ENCODE measurements at regions not wholly inside any gene's neighbourhood (a gene's known extent, or its start where the extent isn't known, plus 50 kb on each side); places are given as distances from the start of the nearest gene placed in this dataset.

- H3K4me3 ChIP-seq (ENCODE audit: low read length), result no peak overlapping the region
- no peak for DNase-seq
- peaks cover 3% of the 10 kb centered on the region for H3K9me3 ChIP-seq (ENCODE audit: control insufficient read depth, low read depth, low read length)
- no peaks in the 10 kb centered on the region for H3K4me1 ChIP-seq (ENCODE audit: control insufficient read depth, insufficient read depth, low read length)
- H3K27me3 ChIP-seq (ENCODE audit: control insufficient read depth, insufficient read depth, low read length), result no peaks in the 10 kb centered on the region
- no peak overlapping the region for H3K27ac ChIP-seq (ENCODE audit: low read length)
- H3K36me3 ChIP-seq (ENCODE audit: control insufficient read depth, insufficient read depth, low read length), result no peaks in the 10 kb centered on the region
Observed at GRCh38 chr4:157643257-157643656, 422.7 kb downstream of the GRIA2 start.

GRCh38 chr4:157634057-157634456 lies 413.5 kb downstream of the GRIA2 start:
- Histone ChIP-seq H3K36me3 (ENCODE audit: control insufficient read depth, insufficient read depth, low read length) (no peaks in the 10 kb centered on the region), H3K27ac (ENCODE audit: low read length) (no peak overlapping the region), H3K27me3 (ENCODE audit: control insufficient read depth, insufficient read depth, low read length) (no peaks in the 10 kb centered on the region), H3K4me3 (ENCODE audit: low read length) (no peak overlapping the region), H3K9me3 (ENCODE audit: control insufficient read depth, low read depth, low read length) (peaks cover 2% of the 10 kb centered on the region), H3K4me1 (ENCODE audit: control insufficient read depth, insufficient read depth, low read length) (no peaks in the 10 kb centered on the region)
- WGBS (ENCODE audit: insufficient coverage, low lambda C conversion rate), result no CpG with 5 or more reads among the region's 3 CpGs
- DNase-seq, result no peak

- Histone ChIP-seq H3K27me3 (ENCODE audit: control insufficient read depth, insufficient read depth, low read length) (no peaks in the 10 kb centered on the region), H3K4me3 (ENCODE audit: low read length) (no peak overlapping the region), H3K27ac (ENCODE audit: low read length) (no peak overlapping the region), H3K9me3 (ENCODE audit: control insufficient read depth, low read depth, low read length) (no peaks in the 10 kb centered on the region), H3K36me3 (ENCODE audit: control insufficient read depth, insufficient read depth, low read length) (no peaks in the 10 kb centered on the region), H3K4me1 (ENCODE audit: control insufficient read depth, insufficient read depth, low read length) (no peaks in the 10 kb centered on the region)
- DNase-seq, result no peak
- WGBS (ENCODE audit: insufficient coverage, low lambda C conversion rate), result 100% methylated on average over 2 of the region's 7 CpGs
Observed at GRCh38 chr4:157616741-157617472, 396.4 kb downstream of the GRIA2 start.

DNA sequence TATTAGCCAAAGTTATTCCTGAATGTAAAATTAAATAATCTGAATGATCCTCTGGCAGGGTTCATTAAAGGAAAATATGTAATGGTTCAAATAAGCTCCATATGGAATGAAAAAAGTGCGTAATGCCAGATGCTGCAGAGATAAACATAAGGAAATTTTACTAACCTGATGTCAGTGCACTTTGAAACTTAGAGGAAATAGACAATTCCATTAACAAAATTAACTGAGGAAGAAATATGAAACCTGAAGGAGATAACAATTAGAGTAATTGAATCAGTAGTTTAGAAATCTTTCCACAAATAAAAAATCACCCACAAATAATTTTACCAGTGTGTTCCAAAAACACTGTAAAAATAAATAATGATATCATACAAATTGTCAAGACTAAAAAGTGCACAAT lies 387.5 kb downstream of the GRIA2 start:
- no peaks in the 10 kb centered on the region for H3K9me3 ChIP-seq (ENCODE audit: control insufficient read depth, low read depth, low read length)
- H3K27ac ChIP-seq (ENCODE audit: low read length), result no peak overlapping the region
- no peaks in the 10 kb centered on the region for H3K36me3 ChIP-seq (ENCODE audit: control insufficient read depth, insufficient read depth, low read length)
- DNase-seq, result no peak
- H3K27me3 ChIP-seq (ENCODE audit: control insufficient read depth, insufficient read depth, low read length), result no peaks in the 10 kb centered on the region
- H3K4me1 ChIP-seq (ENCODE audit: control insufficient read depth, insufficient read depth, low read length), result no peaks in the 10 kb centered on the region
- WGBS (ENCODE audit: insufficient coverage, low lambda C conversion rate), result 88% methylated on average over 1 of the region's 1 CpG
- H3K4me3 ChIP-seq (ENCODE audit: low read length), result no peak overlapping the region

DNA sequence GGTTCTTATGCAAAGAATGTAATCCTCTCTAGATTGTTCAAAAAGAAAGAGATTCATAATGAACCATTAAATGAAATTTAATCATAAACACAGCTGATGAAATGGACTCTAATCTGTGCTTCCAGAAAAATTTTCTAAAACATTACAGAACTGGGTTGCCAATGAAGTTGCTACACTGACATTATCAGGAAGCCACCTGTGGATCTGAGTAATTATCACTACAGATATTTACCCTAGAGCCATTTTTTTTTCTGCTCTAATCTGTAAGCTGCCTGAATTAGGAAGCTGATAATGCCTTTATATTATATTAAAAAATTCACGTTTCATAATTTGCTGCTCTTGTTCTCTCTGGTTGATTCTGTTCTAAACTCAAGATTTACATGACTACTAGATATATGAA lies 380.1 kb downstream of the GRIA2 start:
- no peaks in the 10 kb centered on the region for H3K4me1 ChIP-seq (ENCODE audit: control insufficient read depth, insufficient read depth, low read length)
- DNase-seq, result no peak
- H3K27ac ChIP-seq (ENCODE audit: low read length), result no peak overlapping the region
- no peaks in the 10 kb centered on the region for H3K9me3 ChIP-seq (ENCODE audit: control insufficient read depth, low read depth, low read length)
- H3K4me3 ChIP-seq (ENCODE audit: low read length), result no peak overlapping the region
- no peaks in the 10 kb centered on the region for H3K36me3 ChIP-seq (ENCODE audit: control insufficient read depth, insufficient read depth, low read length)
- no CpG with 5 or more reads among the region's 1 CpG for WGBS (ENCODE audit: insufficient coverage, low lambda C conversion rate)
- H3K27me3 ChIP-seq (ENCODE audit: control insufficient read depth, insufficient read depth, low read length), result no peaks in the 10 kb centered on the region

- Histone ChIP-seq H3K27me3 (ENCODE audit: control insufficient read depth, insufficient read depth, low read length) (no peaks in the 10 kb centered on the region), H3K27ac (ENCODE audit: low read length) (no peak overlapping the region), H3K36me3 (ENCODE audit: control insufficient read depth, insufficient read depth, low read length) (no peaks in the 10 kb centered on the region), H3K9me3 (ENCODE audit: control insufficient read depth, low read depth, low read length) (no peaks in the 10 kb centered on the region), H3K4me1 (ENCODE audit: control insufficient read depth, insufficient read depth, low read length) (no peaks in the 10 kb centered on the region), H3K4me3 (ENCODE audit: low read length) (no peak overlapping the region)
- DNase-seq, result no peak
Observed at GRCh38 chr4:157591245-157591644, 370.7 kb downstream of the GRIA2 start.

- Histone ChIP-seq H3K27me3 (ENCODE audit: control insufficient read depth, insufficient read depth, low read length) (no peaks in the 10 kb centered on the region), H3K27ac (ENCODE audit: low read length) (no peak overlapping the region), H3K4me1 (ENCODE audit: control insufficient read depth, insufficient read depth, low read length) (no peaks in the 10 kb centered on the region), H3K36me3 (ENCODE audit: control insufficient read depth, insufficient read depth, low read length) (no peaks in the 10 kb centered on the region), H3K9me3 (ENCODE audit: control insufficient read depth, low read depth, low read length) (no peaks in the 10 kb centered on the region), H3K4me3 (ENCODE audit: low read length) (no peak overlapping the region)
- DNase-seq, result no peak
- 100% methylated on average over 1 of the region's 2 CpGs for WGBS (ENCODE audit: insufficient coverage, low lambda C conversion rate)
Observed at GRCh38 chr4:157590679-157591078, 370.2 kb downstream of the GRIA2 start.

GRCh38 chr4:157587681-157588423 lies 367.3 kb downstream of the GRIA2 start:
- Histone ChIP-seq H3K36me3 (ENCODE audit: control insufficient read depth, insufficient read depth, low read length) (no peaks in the 10 kb centered on the region), H3K27me3 (ENCODE audit: control insufficient read depth, insufficient read depth, low read length) (no peaks in the 10 kb centered on the region), H3K4me3 (ENCODE audit: low read length) (no peak overlapping the region), H3K9me3 (ENCODE audit: control insufficient read depth, low read depth, low read length) (no peaks in the 10 kb centered on the region), H3K27ac (ENCODE audit: low read length) (no peak overlapping the region), H3K4me1 (ENCODE audit: control insufficient read depth, insufficient read depth, low read length) (no peaks in the 10 kb centered on the region)
- 100% methylated on average over 1 of the region's 5 CpGs for WGBS (ENCODE audit: insufficient coverage, low lambda C conversion rate)
- no peak for DNase-seq

DNA sequence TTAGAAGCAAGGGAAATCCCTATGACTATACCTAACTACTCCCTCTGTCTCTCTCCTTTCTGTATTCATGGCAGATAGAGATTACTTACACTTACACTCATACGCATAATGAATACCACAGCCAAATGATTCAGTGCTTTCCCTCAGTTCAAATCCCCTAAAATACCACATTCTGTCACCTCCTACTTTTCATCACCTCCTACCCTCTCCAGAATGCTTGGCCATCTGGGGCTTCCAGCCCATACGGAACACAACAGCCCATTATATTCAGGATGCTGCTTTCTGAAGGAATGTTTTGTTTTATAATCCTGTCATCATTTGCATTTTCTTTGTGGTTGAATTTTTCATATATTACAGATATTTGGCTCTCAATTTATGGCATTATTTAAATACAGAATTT lies 361.6 kb downstream of the GRIA2 start:
- 94% methylated on average over 2 of the region's 2 CpGs for WGBS (ENCODE audit: insufficient coverage, low lambda C conversion rate)
- DNase-seq, result no peak
- no peaks in the 10 kb centered on the region for H3K9me3 ChIP-seq (ENCODE audit: control insufficient read depth, low read depth, low read length)

GRCh38 chr4:157576671-157577217 lies 356.2 kb downstream of the GRIA2 start:
- no peak for DNase-seq
- Histone ChIP-seq H3K9me3 (ENCODE audit: control insufficient read depth, low read depth, low read length) (peaks cover 2% of the 10 kb centered on the region), H3K4me1 (ENCODE audit: control insufficient read depth, insufficient read depth, low read length) (no peaks in the 10 kb centered on the region), H3K36me3 (ENCODE audit: control insufficient read depth, insufficient read depth, low read length) (no peaks in the 10 kb centered on the region), H3K27me3 (ENCODE audit: control insufficient read depth, insufficient read depth, low read length) (no peaks in the 10 kb centered on the region), H3K27ac (ENCODE audit: low read length) (no peak overlapping the region), H3K4me3 (ENCODE audit: low read length) (no peak overlapping the region)
- no CpG with 5 or more reads among the region's 4 CpGs for WGBS (ENCODE audit: insufficient coverage, low lambda C conversion rate)

More for the DNA sequence above, 361.6 kb downstream of the GRIA2 start:
- no peak overlapping the region for H3K4me3 ChIP-seq (ENCODE audit: low read length)
- no peak overlapping the region for H3K27ac ChIP-seq (ENCODE audit: low read length)
- no peaks in the 10 kb centered on the region for H3K4me1 ChIP-seq (ENCODE audit: control insufficient read depth, insufficient read depth, low read length)
- H3K36me3 ChIP-seq (ENCODE audit: control insufficient read depth, insufficient read depth, low read length), result no peaks in the 10 kb centered on the region
- no peaks in the 10 kb centered on the region for H3K27me3 ChIP-seq (ENCODE audit: control insufficient read depth, insufficient read depth, low read length)

Data from large intestine (tissue), 3 donors.